HEK293 (cell line): ENCODE measurements at regions not wholly inside any gene's neighbourhood (a gene's known extent, or its start where the extent isn't known, plus 50 kb on each side); places are given as distances from the start of the nearest gene placed in this dataset.

Experiments used
- CTCF ChIA-PET: fragments of 350-600 bp; formaldehyde crosslinking; extraction: SDS; loops from one replicate; lab custom pipeline; 2021; ENCODE audit warnings: antibody characterized with exemption; lab: Yijun Ruan, JAX
- POLR2A ChIA-PET: fragments of 300-600 bp; formaldehyde crosslinking; extraction: SDS; loops from one replicate; lab custom pipeline; 2020; ENCODE audit warnings: antibody characterized with exemption, inconsistent platforms; lab: Yijun Ruan, JAX
- H3K27ac ChIP-seq: fragments of 200-500 bp; sonication (Bioruptor generic); 2 replicates; pipeline ENCODE4 v1.5.1; 2014; ENCODE audit warnings: low read depth, low read length, control low read depth, inconsistent platforms; ENCODE audit errors: extremely low read depth
- H3K36me3 ChIP-seq, 2 experiments: fragments of 200-500 bp in 1 of 2; sonication (Bioruptor generic) in 1 of 2; 1 replicate in 1 of 2; 2 replicates in 1 of 2; pipeline ENCODE4 v1.5.1; 2014 to 2017; ENCODE audit warnings: inconsistent platforms in 2 of 2, low read length in 2 of 2; ENCODE audit not compliant: control insufficient read depth in 2 of 2, insufficient read depth in 1 of 2
- H3K4me1 ChIP-seq: fragments of 200-500 bp; sonication (Bioruptor generic); 2 replicates; pipeline ENCODE4 v1.5.1; 2014; ENCODE audit warnings: mild to moderate bottlenecking, low read length, inconsistent platforms; ENCODE audit not compliant: control insufficient read depth, insufficient read depth
- H3K4me3 ChIP-seq: 2 replicates; pipeline ENCODE4 v1.5.1; 2011; ENCODE audit warnings: low read depth, mild to moderate bottlenecking, control low read depth, low read length, moderate library complexity
- H3K9me3 ChIP-seq: fragments of 200-500 bp; sonication (Bioruptor generic); 2 replicates; pipeline ENCODE4 v1.5.1; 2014; ENCODE audit warnings: low read depth, low read length, inconsistent platforms; ENCODE audit not compliant: control insufficient read depth, insufficient read depth
- GLI4 ChIP-seq: fragments of 450-650 bp; formaldehyde crosslinking; IDR thresholded peaks from 2 replicates; pipeline ENCODE4 v1.5.1; 2016; ENCODE audit warnings: missing biosample characterization, missing genetic modification characterization
- GLIS1 ChIP-seq: fragments of 450-650 bp; formaldehyde crosslinking; IDR thresholded peaks from 2 replicates; pipeline ENCODE4 v1.5.1; 2016; ENCODE audit warnings: missing biosample characterization, missing genetic modification characterization
- KLF16 ChIP-seq: fragments of 450-650 bp; formaldehyde crosslinking; IDR thresholded peaks from 2 replicates; pipeline ENCODE4 v1.5.1; 2017; ENCODE audit warnings: missing biosample characterization, missing genetic modification characterization
- SALL2 ChIP-seq: fragments of 450-650 bp; formaldehyde crosslinking; IDR thresholded peaks from 2 replicates; pipeline ENCODE4 v1.5.0; 2017; ENCODE audit warnings: missing biosample characterization, mild to moderate bottlenecking, missing genetic modification characterization, borderline replicate concordance
- SP7 ChIP-seq: fragments of 450-650 bp; formaldehyde crosslinking; IDR thresholded peaks from 2 replicates; pipeline ENCODE4 v1.5.1; 2016; ENCODE audit warnings: missing biosample characterization, missing genetic modification characterization
- YY2 ChIP-seq: fragments of 450-650 bp; formaldehyde crosslinking; IDR thresholded peaks from 2 replicates; pipeline ENCODE4 v1.5.1; 2016; ENCODE audit warnings: missing biosample characterization, missing genetic modification characterization
- ZBTB17 ChIP-seq: fragments of 450-650 bp; formaldehyde crosslinking; IDR thresholded peaks from 2 replicates; pipeline ENCODE4 v1.5.1; 2016; ENCODE audit warnings: missing biosample characterization, missing genetic modification characterization
- ZBTB20 ChIP-seq: fragments of 450-650 bp; formaldehyde crosslinking; IDR thresholded peaks from 2 replicates; pipeline ENCODE4 v1.5.1; 2016; ENCODE audit warnings: missing biosample characterization, missing genetic modification characterization
- ZBTB8A ChIP-seq: fragments of 450-650 bp; formaldehyde crosslinking; IDR thresholded peaks from 2 replicates; pipeline ENCODE4 v1.5.1; 2016; ENCODE audit warnings: missing biosample characterization, missing genetic modification characterization
- ZFP69B ChIP-seq: fragments of 450-650 bp; formaldehyde crosslinking; IDR thresholded peaks from 2 replicates; pipeline ENCODE4 v1.5.1; 2016; ENCODE audit warnings: missing biosample characterization, missing genetic modification characterization
- ZNF138 ChIP-seq: fragments of 450-650 bp; formaldehyde crosslinking; IDR thresholded peaks from 2 replicates; pipeline ENCODE4 v1.5.1; 2016; ENCODE audit warnings: missing biosample characterization, missing genetic modification characterization, borderline replicate concordance
- ZNF146 ChIP-seq: fragments of 450-650 bp; formaldehyde crosslinking; IDR thresholded peaks from 2 replicates; pipeline ENCODE4 v1.5.1; 2016; ENCODE audit warnings: missing biosample characterization, missing genetic modification characterization
- ZNF155 ChIP-seq: fragments of 450-650 bp; formaldehyde crosslinking; IDR thresholded peaks from 2 replicates; pipeline ENCODE4 v1.5.1; 2016; ENCODE audit warnings: missing biosample characterization, missing genetic modification characterization
- ZNF16 ChIP-seq: fragments of 450-650 bp; formaldehyde crosslinking; IDR thresholded peaks from 2 replicates; pipeline ENCODE4 v1.5.1; 2016; ENCODE audit warnings: low read depth, missing biosample characterization, missing genetic modification characterization
- ZNF211 ChIP-seq: fragments of 450-650 bp; formaldehyde crosslinking; IDR thresholded peaks from 2 replicates; pipeline ENCODE4 v1.5.1; 2016; ENCODE audit warnings: low read depth, missing biosample characterization, missing genetic modification characterization
- ZNF274 ChIP-seq, 2 experiments: fragments of 200-500 bp in 1 of 2; fragments of 450-650 bp in 1 of 2; sonication (Bioruptor generic) in 1 of 2; formaldehyde crosslinking in 1 of 2; IDR thresholded peaks; 2 replicates each; pipeline versions ENCODE4 v1.5.1 to v1.6.1; 2014 to 2016; ENCODE audit warnings: borderline replicate concordance in 1 of 2, inconsistent platforms in 1 of 2, low read length in 1 of 2, missing biosample characterization in 1 of 2, missing genetic modification characterization in 1 of 2
- ZNF350 ChIP-seq: fragments of 450-650 bp; formaldehyde crosslinking; IDR thresholded peaks from 2 replicates; pipeline ENCODE4 v1.5.0; 2017; ENCODE audit warnings: missing biosample characterization, mild to moderate bottlenecking, missing genetic modification characterization
- ZNF433 ChIP-seq: fragments of 450-650 bp; formaldehyde crosslinking; IDR thresholded peaks from 2 replicates; pipeline ENCODE4 v1.5.1; 2016; ENCODE audit warnings: missing biosample characterization, missing genetic modification characterization, low read depth
- ZNF501 ChIP-seq: fragments of 450-650 bp; formaldehyde crosslinking; IDR thresholded peaks from 2 replicates; pipeline ENCODE4 v1.5.1; 2016; ENCODE audit warnings: missing biosample characterization, missing genetic modification characterization
- ZNF596 ChIP-seq: fragments of 450-650 bp; IDR thresholded peaks from 2 replicates; pipeline ENCODE4 v1.5.0; 2018; ENCODE audit warnings: missing biosample characterization, mild to moderate bottlenecking, missing genetic modification characterization, moderate library complexity
- ZNF785 ChIP-seq: fragments of 450-650 bp; formaldehyde crosslinking; IDR thresholded peaks from 2 replicates; pipeline ENCODE4 v1.5.1; 2016; ENCODE audit warnings: missing biosample characterization, missing genetic modification characterization
- ZNF843 ChIP-seq: fragments of 450-650 bp; formaldehyde crosslinking; IDR thresholded peaks from 2 replicates; pipeline ENCODE4 v1.5.1; 2016; ENCODE audit warnings: missing biosample characterization, missing genetic modification characterization
- TF ChIP-seq, protein P1 (sequence below): fragments of 450-650 bp; formaldehyde crosslinking; IDR thresholded peaks from 2 replicates; pipeline ENCODE4 v1.5.1; 2016; ENCODE audit warnings: missing biosample characterization, missing genetic modification characterization
- TF ChIP-seq, protein P2 (sequence below): fragments of 450-650 bp; formaldehyde crosslinking; IDR thresholded peaks from 2 replicates; pipeline ENCODE4 v1.5.1; 2016; ENCODE audit warnings: missing biosample characterization, missing genetic modification characterization, low read depth
- TF ChIP-seq, protein P3 (sequence below): fragments of 450-650 bp; formaldehyde crosslinking; IDR thresholded peaks from 2 replicates; pipeline ENCODE4 v1.5.1; 2016; ENCODE audit warnings: missing biosample characterization, missing genetic modification characterization, low read depth
- TF ChIP-seq, protein P4 (sequence below): IDR thresholded peaks from 2 replicates; pipeline ENCODE4 v1.6.1; 2011; ENCODE audit warnings: mild to moderate bottlenecking, low read depth, low read length, borderline replicate concordance

DNA sequence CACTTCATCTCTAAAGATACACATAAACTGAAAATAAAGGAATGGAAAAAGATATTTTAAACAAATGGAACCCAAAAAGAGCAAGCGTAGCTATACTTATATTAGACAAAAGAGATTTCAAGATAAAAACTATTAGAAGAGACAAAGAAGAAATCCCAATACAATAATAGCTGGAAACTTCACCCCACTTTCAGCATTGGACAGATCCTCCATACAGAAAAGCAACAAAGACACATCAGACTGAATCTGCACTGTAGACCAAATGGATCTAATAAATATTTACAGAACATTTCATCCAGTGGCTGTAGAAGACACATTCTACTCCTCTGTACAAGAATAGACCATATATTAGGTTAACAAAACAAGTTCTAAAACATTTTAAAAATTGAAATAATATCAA lies 117.6 kb upstream of the PDE3A start:
- H3K4me3 ChIP-seq: no peak overlapping the region
- H3K27ac ChIP-seq: no peak overlapping the region
- TF ChIP-seq ZNF146 (tag by site-specific recombination) (no peak), KLF16 (tag by site-specific recombination) (no peak), ZNF785 (tag by site-specific recombination) (no peak), ZBTB17 (tag by site-specific recombination) (no peak), ZFP69B (tag by site-specific recombination) (no peak), SALL2 (tag by site-specific recombination) (no peak), GLI4 (tag by site-specific recombination) (no peak), ZNF211 (no peak), ZNF138 (no peak), ZNF843 (no peak), ZNF350 (tag by site-specific recombination) (no peak)
- TF ChIP-seq, protein P1, sequence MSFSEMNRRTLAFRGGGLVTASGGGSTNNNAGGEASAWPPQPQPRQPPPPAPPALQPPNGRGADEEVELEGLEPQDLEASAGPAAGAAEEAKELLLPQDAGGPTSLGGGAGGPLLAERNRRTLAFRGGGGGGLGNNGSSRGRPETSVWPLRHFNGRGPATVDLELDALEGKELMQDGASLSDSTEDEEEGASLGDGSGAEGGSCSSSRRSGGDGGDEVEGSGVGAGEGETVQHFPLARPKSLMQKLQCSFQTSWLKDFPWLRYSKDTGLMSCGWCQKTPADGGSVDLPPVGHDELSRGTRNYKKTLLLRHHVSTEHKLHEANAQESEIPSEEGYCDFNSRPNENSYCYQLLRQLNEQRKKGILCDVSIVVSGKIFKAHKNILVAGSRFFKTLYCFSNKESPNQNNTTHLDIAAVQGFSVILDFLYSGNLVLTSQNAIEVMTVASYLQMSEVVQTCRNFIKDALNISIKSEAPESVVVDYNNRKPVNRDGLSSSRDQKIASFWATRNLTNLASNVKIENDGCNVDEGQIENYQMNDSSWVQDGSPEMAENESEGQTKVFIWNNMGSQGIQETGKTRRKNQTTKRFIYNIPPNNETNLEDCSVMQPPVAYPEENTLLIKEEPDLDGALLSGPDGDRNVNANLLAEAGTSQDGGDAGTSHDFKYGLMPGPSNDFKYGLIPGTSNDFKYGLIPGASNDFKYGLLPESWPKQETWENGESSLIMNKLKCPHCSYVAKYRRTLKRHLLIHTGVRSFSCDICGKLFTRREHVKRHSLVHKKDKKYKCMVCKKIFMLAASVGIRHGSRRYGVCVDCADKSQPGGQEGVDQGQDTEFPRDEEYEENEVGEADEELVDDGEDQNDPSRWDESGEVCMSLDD (tag by site-specific recombination): no peak
- TF ChIP-seq, protein P2, sequence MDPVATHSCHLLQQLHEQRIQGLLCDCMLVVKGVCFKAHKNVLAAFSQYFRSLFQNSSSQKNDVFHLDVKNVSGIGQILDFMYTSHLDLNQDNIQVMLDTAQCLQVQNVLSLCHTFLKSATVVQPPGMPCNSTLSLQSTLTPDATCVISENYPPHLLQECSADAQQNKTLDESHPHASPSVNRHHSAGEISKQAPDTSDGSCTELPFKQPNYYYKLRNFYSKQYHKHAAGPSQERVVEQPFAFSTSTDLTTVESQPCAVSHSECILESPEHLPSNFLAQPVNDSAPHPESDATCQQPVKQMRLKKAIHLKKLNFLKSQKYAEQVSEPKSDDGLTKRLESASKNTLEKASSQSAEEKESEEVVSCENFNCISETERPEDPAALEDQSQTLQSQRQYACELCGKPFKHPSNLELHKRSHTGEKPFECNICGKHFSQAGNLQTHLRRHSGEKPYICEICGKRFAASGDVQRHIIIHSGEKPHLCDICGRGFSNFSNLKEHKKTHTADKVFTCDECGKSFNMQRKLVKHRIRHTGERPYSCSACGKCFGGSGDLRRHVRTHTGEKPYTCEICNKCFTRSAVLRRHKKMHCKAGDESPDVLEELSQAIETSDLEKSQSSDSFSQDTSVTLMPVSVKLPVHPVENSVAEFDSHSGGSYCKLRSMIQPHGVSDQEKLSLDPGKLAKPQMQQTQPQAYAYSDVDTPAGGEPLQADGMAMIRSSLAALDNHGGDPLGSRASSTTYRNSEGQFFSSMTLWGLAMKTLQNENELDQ (tag by site-specific recombination): no peak
- TF ChIP-seq, protein P3, sequence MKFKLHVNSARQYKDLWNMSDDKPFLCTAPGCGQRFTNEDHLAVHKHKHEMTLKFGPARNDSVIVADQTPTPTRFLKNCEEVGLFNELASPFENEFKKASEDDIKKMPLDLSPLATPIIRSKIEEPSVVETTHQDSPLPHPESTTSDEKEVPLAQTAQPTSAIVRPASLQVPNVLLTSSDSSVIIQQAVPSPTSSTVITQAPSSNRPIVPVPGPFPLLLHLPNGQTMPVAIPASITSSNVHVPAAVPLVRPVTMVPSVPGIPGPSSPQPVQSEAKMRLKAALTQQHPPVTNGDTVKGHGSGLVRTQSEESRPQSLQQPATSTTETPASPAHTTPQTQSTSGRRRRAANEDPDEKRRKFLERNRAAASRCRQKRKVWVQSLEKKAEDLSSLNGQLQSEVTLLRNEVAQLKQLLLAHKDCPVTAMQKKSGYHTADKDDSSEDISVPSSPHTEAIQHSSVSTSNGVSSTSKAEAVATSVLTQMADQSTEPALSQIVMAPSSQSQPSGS (tag by site-specific recombination): no peak
- no peaks in the 10 kb centered on the region for H3K4me1 ChIP-seq
- H3K9me3 ChIP-seq: no peaks in the 10 kb centered on the region
- ChIA-PET POLR2A (no interaction called here), CTCF (no interaction called here)
- H3K36me3 ChIP-seq: no peaks in the 10 kb centered on the region

DNA sequence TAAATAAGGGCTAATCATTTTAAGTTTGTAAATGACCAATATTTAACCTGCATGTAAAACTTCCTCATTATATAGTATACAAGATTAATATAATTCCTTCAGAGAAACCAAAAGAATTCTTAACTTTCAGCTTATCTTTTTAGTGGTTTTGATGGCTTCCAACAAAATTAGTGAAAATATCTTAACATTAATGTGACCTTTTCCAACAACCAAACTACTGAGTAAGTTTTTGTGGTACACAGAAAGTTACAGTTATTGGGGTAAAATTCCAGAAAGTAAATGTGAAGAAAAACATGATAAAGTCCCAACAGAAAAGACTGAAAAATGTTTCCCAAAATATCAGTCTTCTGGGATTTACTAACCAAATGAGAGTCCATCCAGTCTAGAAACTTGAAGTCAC lies 111.0 kb upstream of the PDE3A start:
- ChIA-PET POLR2A (no interaction called here), CTCF (interaction anchor here (0.7 kb wide), 1 partner anchor 124 kb away, joined by 4 read pairs; no protein-coding TSS in a partner anchor)
- no peak overlapping the region for H3K27ac ChIP-seq
- no peaks in the 10 kb centered on the region for H3K4me1 ChIP-seq
- no peaks in the 10 kb centered on the region for H3K9me3 ChIP-seq
- H3K4me3 ChIP-seq: no peak overlapping the region
- no peak for TF ChIP-seq ZNF501 (tag by site-specific recombination)
- TF ChIP-seq, protein P4, sequence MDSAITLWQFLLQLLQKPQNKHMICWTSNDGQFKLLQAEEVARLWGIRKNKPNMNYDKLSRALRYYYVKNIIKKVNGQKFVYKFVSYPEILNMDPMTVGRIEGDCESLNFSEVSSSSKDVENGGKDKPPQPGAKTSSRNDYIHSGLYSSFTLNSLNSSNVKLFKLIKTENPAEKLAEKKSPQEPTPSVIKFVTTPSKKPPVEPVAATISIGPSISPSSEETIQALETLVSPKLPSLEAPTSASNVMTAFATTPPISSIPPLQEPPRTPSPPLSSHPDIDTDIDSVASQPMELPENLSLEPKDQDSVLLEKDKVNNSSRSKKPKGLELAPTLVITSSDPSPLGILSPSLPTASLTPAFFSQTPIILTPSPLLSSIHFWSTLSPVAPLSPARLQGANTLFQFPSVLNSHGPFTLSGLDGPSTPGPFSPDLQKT: no peak
- TF ChIP-seq GLIS1: no peak
- TF ChIP-seq YY2 (tag by site-specific recombination): no peak
- no peak for TF ChIP-seq ZBTB20 (tag by site-specific recombination)
- no peak for TF ChIP-seq ZNF596 (tag by site-specific recombination)
- TF ChIP-seq SP7 (tag by site-specific recombination): no peak
- no peak for TF ChIP-seq ZNF155 (tag by site-specific recombination)
- no peak for TF ChIP-seq ZNF16
- no peak for TF ChIP-seq ZNF274 (IDR thresholded peaks at IDR 0.05; ENCODE audit: low read length)
- no peak for TF ChIP-seq ZNF274 (tag by site-specific recombination; IDR thresholded peaks at IDR 0.05; ENCODE audit: borderline replicate concordance)
- TF ChIP-seq ZNF433 (tag by site-specific recombination): no peak
- no peak for TF ChIP-seq ZBTB8A
- H3K36me3 ChIP-seq: no peaks in the 10 kb centered on the region
